H1 (cell line): ENCODE measurements at regions not wholly inside any gene's neighbourhood (a gene's known extent, or its start where the extent isn't known, plus 50 kb on each side); places are given as distances from the start of the nearest gene placed in this dataset.

Experiments
- CBX5 ChIP-seq: fragments of 300-800, 300-1000 bp; sonication (generic); IDR thresholded peaks from 2 replicates; pipeline ENCODE4 v1.7.1; 2016; ENCODE audit warnings: antibody characterized with exemption, low read length, low read depth
- RFX5 ChIP-seq: IDR thresholded peaks from 2 replicates; pipeline ENCODE4 v1.6.1; 2011; ENCODE audit warnings: low read depth, low read length, improper control_type of control experiment, borderline replicate concordance
- SP4 ChIP-seq: IDR thresholded peaks from 2 replicates; pipeline ENCODE4 v1.6.1; 2012; ENCODE audit warnings: low read length, inconsistent platforms
- SUZ12 ChIP-seq: fragments of 200-600 bp; sonication (generic); IDR thresholded peaks from 2 replicates; pipeline ENCODE4 v1.6.1; 2012; ENCODE audit warnings: mild to moderate bottlenecking, inconsistent platforms, low read length, moderate library complexity, mixed read lengths
- TF ChIP-seq, protein P1 (sequence below), 3 experiments: IDR thresholded peaks; 1 replicate in 2 of 3; 2 replicates in 1 of 3; pipeline versions ENCODE4 v1.5.1 to v1.6.1; 2011; ENCODE audit warnings: low read length in 3 of 3, mild to moderate bottlenecking in 3 of 3, inconsistent platforms in 2 of 3, low read depth in 1 of 3, moderate library complexity in 1 of 3; ENCODE audit not compliant: insufficient read depth in 1 of 3; ENCODE audit errors: control extremely low read depth in 1 of 3
- TF ChIP-seq, protein P2 (sequence below): IDR thresholded peaks from 2 replicates; pipeline ENCODE4 v1.6.1; 2012; ENCODE audit warnings: low read length, inconsistent platforms

DNA sequence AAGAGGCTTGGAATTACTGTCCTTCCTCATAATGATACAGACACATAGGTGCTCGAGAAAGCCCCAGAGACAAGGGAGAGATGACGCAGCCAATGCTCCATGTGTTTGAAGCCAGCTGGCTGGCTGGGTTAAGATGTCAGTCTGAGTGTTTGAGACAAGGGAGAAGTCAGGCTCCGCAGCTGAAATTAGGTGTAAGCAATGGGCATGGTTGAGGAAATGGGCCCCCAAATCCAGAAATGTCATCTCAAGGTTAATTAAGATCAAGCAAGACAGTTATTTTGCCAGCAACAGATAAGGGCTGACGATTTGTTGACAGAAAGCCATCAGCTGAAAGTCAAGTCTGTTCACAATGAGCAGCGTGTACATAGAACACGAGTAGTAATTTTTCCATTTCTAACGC, 713.4 kb downstream of the IRX1 start (continued):
- TF ChIP-seq, protein P1, sequence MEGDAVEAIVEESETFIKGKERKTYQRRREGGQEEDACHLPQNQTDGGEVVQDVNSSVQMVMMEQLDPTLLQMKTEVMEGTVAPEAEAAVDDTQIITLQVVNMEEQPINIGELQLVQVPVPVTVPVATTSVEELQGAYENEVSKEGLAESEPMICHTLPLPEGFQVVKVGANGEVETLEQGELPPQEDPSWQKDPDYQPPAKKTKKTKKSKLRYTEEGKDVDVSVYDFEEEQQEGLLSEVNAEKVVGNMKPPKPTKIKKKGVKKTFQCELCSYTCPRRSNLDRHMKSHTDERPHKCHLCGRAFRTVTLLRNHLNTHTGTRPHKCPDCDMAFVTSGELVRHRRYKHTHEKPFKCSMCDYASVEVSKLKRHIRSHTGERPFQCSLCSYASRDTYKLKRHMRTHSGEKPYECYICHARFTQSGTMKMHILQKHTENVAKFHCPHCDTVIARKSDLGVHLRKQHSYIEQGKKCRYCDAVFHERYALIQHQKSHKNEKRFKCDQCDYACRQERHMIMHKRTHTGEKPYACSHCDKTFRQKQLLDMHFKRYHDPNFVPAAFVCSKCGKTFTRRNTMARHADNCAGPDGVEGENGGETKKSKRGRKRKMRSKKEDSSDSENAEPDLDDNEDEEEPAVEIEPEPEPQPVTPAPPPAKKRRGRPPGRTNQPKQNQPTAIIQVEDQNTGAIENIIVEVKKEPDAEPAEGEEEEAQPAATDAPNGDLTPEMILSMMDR (IDR thresholded peaks at IDR 0.05; ENCODE audit: control extremely low read depth in 1 of 3, insufficient read depth in 1 of 3, low read depth in 1 of 3, low read length in 3 of 3), result no peak
- TF ChIP-seq, protein P2, sequence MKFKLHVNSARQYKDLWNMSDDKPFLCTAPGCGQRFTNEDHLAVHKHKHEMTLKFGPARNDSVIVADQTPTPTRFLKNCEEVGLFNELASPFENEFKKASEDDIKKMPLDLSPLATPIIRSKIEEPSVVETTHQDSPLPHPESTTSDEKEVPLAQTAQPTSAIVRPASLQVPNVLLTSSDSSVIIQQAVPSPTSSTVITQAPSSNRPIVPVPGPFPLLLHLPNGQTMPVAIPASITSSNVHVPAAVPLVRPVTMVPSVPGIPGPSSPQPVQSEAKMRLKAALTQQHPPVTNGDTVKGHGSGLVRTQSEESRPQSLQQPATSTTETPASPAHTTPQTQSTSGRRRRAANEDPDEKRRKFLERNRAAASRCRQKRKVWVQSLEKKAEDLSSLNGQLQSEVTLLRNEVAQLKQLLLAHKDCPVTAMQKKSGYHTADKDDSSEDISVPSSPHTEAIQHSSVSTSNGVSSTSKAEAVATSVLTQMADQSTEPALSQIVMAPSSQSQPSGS, result no peak
- TF ChIP-seq SUZ12 (no peak), SP4 (no peak), CBX5 (no peak), RFX5 (no peak)
